ENCODE measurements at regions not wholly inside any gene's neighbourhood (a gene's known extent, or its start where the extent isn't known, plus 50 kb on each side); places are given as distances from the start of the nearest gene placed in this dataset.

- no peak for DNase-seq
These were observed 106.5 kb downstream of the CDH26 start for GRCh38 chr20:60064554-60065196.

DNA sequence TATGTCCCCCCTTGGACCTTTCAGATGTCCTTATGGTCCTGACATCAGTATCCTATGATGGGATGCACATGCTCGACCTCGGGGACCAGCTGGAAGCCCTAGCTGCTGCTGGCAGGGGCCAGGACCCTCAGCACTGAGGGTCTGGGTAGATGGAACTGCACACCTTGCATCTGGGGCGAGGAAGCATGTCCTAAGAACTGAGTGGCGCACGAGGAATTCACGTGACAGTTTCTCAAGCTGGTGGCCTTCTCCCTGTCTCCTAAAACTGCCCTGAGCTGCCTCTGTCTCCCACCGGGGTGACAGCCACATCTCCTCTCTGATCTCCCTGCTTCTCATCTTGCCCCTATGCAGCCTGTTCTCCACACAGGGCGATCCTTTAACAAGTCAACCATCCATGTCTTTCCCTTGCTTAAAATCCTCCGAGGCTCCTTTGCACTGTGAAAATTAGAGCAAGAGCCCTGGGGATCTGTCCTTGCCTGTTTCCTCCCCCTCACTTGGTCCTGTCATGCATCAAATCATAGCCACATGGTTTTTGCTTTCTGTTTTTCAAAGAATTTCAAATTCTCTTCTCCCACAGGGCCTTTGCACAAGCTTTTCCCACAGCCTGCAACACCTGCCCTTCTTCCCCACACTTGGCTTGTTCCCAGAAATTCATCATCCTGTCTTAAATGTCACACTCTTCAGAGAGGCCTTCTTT, 107.7 kb downstream of the CDH26 start:
- DNase-seq = no peak

DNA sequence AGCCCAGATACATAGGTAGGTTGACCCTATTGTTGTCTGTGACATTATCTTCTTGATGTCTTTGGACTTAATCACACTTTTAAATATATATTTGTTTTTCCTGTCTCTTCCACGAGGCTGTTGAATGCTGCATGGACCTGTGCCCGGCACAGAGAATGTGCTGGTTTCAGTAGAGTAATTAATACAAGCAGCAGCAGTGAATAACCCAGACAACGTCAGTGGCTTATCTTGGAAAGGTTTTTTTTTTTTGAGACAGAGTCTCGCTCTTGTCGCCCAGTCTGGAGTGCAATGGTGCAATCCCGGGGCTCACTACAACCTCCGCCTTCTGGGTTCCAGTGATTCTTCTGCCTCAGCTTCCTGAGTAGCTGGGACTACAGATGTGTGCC, 108.2 kb downstream of the CDH26 start:
- no peak for DNase-seq

DNA sequence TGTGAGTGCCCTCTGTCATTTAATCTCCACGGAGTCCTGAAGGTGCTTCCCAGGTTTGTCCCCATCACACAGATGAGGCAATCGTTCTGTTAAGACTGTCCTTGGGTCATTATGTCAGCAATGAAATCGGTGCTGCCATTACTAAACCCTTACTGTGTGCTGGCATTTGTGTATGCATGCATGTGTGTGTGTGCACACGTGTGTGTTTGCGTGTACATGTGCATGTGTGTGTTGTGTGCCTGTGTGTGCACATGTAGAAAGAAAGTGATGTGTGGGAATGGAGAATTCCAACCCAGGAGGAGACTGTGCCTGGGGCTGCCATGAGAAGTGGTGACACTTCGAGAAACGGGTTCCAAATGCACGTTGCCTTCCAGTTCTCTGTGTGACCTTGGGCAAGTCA, 110.3 kb downstream of the CDH26 start:
- DNase-seq = no peak

- DNase-seq = no peak
These were observed 111.4 kb downstream of the CDH26 start for GRCh38 chr20:60069656-60070055.

GRCh38 chr20:60070791-60071190, 112.6 kb downstream of the CDH26 start:
- DNase-seq = no peak

DNA sequence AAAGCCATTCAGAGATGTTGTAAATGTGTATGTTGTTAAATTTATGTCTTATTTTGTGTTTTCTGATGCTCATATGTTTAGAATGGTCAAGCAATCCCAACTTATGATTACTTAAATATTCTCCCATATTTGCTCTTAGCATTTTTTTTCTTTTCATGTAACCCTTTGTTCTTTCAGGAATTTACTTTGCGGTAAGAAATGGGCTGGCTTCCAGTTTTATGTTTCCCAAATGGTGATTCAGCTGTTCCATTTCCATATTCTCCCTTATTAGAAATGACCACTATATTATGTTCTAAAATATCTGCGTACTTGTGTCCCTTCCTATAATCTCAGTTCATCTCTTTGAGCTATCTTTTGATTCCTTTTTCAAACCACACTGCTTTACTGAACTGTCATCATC, 113.7 kb downstream of the CDH26 start:
- DNase-seq = no peak

DNA sequence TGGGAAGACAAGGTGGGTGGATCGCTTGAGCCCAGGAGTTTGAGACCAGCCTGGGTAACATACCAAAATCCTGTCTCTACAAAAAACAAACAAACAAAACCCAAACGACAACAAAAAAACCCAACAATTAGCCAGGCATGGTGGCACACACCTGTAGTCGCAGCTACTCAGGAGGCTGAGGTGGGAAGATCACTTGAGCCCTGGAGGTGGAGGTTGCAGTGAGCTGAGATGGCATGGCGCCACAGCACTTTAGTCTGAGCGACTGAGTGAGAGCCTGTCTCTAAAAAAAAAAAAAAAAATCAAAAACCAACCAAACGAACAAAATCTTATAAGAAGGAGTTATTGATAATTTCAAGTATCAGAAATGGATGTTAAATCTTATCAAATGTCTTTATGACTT, 114.9 kb downstream of the CDH26 start:
- DNase-seq = no peak

- DNase-seq = no peak
These were observed 115.3 kb downstream of the CDH26 start for GRCh38 chr20:60073504-60073903.

- no peak for DNase-seq
These were observed 116.1 kb downstream of the CDH26 start for GRCh38 chr20:60074276-60074675.

GRCh38 chr20:60078351-60079250, 120.4 kb downstream of the CDH26 start:
- no peak for DNase-seq

- no peak for DNase-seq
These were observed 122.2 kb downstream of the CDH26 start for GRCh38 chr20:60080401-60080800.

GRCh38 chr20:60085551-60086132, 127.4 kb downstream of the CDH26 start:
- DNase-seq = no peak

- DNase-seq = no peak
These were observed 128.8 kb downstream of the CDH26 start for GRCh38 chr20:60086821-60087562.

DNA sequence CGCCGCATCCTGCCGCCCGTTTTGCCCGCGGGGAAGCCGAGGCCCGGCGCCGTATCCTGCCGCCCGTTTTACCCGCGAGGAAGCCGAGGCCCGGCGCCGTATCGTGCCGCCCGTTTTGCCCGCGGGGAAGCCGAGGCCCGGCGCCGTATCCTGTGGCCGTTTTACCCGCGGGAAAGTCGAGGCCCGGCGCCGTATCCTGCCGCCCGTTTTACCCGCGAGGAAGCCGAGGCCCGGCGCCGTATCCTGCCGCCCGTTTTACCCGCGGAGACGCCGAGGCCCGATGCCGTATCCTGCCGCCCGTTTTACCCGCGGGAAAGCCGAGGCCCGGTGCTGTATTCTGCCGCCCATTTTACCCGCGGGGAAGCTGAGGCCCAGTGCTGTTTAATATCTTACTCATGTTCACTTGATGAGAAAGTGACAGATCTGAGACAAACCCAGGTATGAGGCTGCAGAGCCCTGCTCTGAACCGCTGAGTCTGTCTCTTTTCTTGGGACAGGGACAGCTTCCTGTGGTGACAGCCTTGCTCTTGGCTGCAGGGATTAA, 129.4 kb downstream of the CDH26 start:
- no peak for DNase-seq

DNA sequence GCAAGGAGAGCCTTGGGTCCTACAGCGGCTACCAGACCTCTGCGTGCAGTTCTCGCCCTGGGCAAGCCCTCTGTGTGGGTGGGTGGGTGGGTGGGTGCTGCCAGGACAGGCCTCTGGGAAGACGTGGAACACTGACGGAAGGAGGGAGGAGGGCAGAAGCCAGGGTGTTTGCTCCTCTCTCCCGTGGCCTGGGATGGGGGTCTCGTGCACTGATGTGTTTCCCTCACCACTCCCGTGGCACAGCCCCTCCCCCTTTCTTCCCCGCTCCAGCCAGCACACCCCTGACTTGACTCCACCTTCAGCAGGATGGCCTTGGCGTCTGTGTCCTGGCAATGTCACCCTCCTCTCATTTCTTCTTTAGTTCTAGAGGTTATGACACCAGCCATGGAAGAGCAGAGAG, 130.0 kb downstream of the CDH26 start:
- DNase-seq = no peak

- DNase-seq = no peak
These were observed 132.4 kb downstream of the CDH26 start for GRCh38 chr20:60090631-60091030.

DNA sequence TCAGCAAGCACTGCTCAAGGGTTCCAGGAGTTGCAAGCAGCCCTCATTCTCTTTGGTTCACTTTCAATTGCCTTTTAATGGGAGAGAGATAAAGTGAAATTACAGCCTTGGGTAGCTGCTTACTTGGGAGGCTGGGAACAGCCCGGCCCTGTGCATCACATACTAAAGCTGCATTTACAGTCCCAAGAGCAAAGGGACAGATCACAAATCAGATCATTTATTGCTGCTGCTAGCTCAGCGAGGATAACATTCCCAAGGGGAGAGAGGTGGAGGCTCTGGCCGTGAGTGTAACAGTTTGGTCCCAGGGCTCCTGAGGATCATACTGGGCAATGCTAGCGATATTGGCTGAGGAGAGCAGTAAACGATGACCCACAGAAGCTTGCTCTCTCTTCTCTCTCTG, 133.1 kb downstream of the CDH26 start:
- DNase-seq = no peak

- no peak for DNase-seq
These were observed 133.6 kb downstream of the CDH26 start for GRCh38 chr20:60091861-60092260.

- DNase-seq = no peak
These were observed 134.5 kb downstream of the CDH26 start for GRCh38 chr20:60092729-60093128.

DNA sequence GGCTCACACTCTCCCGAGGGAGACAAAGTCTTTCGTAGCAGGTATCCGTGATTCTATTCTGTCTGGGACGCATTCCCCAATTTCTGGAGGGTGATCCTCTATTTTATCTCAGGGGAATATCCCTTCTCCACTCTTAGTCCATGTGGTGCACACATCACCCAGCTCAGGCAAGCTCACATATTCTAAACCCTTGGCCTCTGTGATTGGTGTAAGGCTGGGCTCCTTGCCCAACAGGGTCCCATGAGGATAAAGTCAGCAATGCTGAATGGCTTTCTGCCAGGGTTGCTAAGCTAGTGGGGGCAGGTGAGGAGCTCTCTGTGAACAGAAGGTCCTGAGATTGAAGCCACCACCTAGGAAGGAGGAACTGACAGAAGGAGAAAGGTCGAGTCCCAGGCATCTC, 137.2 kb downstream of the CDH26 start:
- no peak for DNase-seq

DNA sequence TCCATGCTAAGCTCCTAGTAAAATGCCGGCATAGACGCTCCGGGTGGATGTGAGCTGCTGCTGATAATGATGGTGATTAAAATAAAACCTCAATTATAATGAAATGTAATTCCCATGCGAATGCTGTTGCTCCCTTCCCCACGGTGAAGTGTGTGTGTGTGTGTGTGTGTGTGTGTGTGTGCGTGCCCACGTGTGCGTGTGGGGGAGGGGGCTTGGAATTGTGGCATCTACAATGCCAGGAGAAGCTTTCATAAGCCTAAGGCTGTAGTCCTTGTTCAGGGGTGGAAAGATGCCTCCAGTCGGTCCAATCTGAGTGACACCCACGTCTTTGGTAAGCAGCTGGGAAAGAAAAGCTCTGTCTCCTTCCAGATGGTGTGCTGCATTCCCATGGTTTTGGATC, 137.9 kb downstream of the CDH26 start:
- no peak for DNase-seq

GRCh38 chr20:60097285-60097684, 139.1 kb downstream of the CDH26 start:
- no peak for DNase-seq
